HEK293 (cell line): ENCODE measurements at regions not wholly inside any gene's neighbourhood (a gene's known extent, or its start where the extent isn't known, plus 50 kb on each side); places are given as distances from the start of the nearest gene placed in this dataset.

Experiments
- CTCF ChIA-PET: fragments of 350-600 bp; formaldehyde crosslinking; extraction: SDS; loops from one replicate; lab custom pipeline; 2021; ENCODE audit warnings: antibody characterized with exemption; lab: Yijun Ruan, JAX
- POLR2A ChIA-PET: fragments of 300-600 bp; formaldehyde crosslinking; extraction: SDS; loops from one replicate; lab custom pipeline; 2020; ENCODE audit warnings: antibody characterized with exemption, inconsistent platforms; lab: Yijun Ruan, JAX
- H3K27ac ChIP-seq: fragments of 200-500 bp; sonication (Bioruptor generic); 2 replicates; pipeline ENCODE4 v1.5.1; 2014; ENCODE audit warnings: low read depth, low read length, control low read depth, inconsistent platforms; ENCODE audit errors: extremely low read depth
- H3K36me3 ChIP-seq, 2 experiments: fragments of 200-500 bp in 1 of 2; sonication (Bioruptor generic) in 1 of 2; 1 replicate in 1 of 2; 2 replicates in 1 of 2; pipeline ENCODE4 v1.5.1; 2014 to 2017; ENCODE audit warnings: inconsistent platforms in 2 of 2, low read length in 2 of 2; ENCODE audit not compliant: control insufficient read depth in 2 of 2, insufficient read depth in 1 of 2
- H3K4me1 ChIP-seq: fragments of 200-500 bp; sonication (Bioruptor generic); 2 replicates; pipeline ENCODE4 v1.5.1; 2014; ENCODE audit warnings: mild to moderate bottlenecking, low read length, inconsistent platforms; ENCODE audit not compliant: control insufficient read depth, insufficient read depth
- H3K4me3 ChIP-seq: 2 replicates; pipeline ENCODE4 v1.5.1; 2011; ENCODE audit warnings: low read depth, mild to moderate bottlenecking, control low read depth, low read length, moderate library complexity
- H3K9me3 ChIP-seq: fragments of 200-500 bp; sonication (Bioruptor generic); 2 replicates; pipeline ENCODE4 v1.5.1; 2014; ENCODE audit warnings: low read depth, low read length, inconsistent platforms; ENCODE audit not compliant: control insufficient read depth, insufficient read depth
- IKZF3 ChIP-seq: fragments of 450-650 bp; IDR thresholded peaks from 2 replicates; pipeline ENCODE4 v1.5.0; 2018; ENCODE audit warnings: missing biosample characterization, mild to moderate bottlenecking, missing genetic modification characterization, moderate library complexity
- SETDB1 ChIP-seq: IDR thresholded peaks from one replicate; pipeline ENCODE4 v1.6.1; 2017; ENCODE audit warnings: mild to moderate bottlenecking, low read length, moderate library complexity, mixed read lengths; ENCODE audit not compliant: insufficient read length
- TCF7L2 ChIP-seq: IDR thresholded peaks from 2 replicates; pipeline ENCODE4 v1.6.1; 2011; ENCODE audit warnings: low read depth, mild to moderate bottlenecking, inconsistent platforms, low read length, moderate library complexity, borderline replicate concordance
- ZBTB8A ChIP-seq: fragments of 450-650 bp; formaldehyde crosslinking; IDR thresholded peaks from 2 replicates; pipeline ENCODE4 v1.5.1; 2016; ENCODE audit warnings: missing biosample characterization, missing genetic modification characterization
- ZNF133 ChIP-seq: fragments of 450-650 bp; formaldehyde crosslinking; IDR thresholded peaks from 2 replicates; pipeline ENCODE4 v1.5.1; 2016; ENCODE audit warnings: missing biosample characterization, missing genetic modification characterization
- ZNF311 ChIP-seq: fragments of 450-650 bp; formaldehyde crosslinking; IDR thresholded peaks from 2 replicates; pipeline ENCODE4 v1.5.1; 2017; ENCODE audit warnings: missing biosample characterization, missing genetic modification characterization, borderline replicate concordance
- ZNF473 ChIP-seq: fragments of 450-650 bp; formaldehyde crosslinking; IDR thresholded peaks from 2 replicates; pipeline ENCODE4 v1.5.1; 2017; ENCODE audit warnings: missing biosample characterization, missing genetic modification characterization
- ZNF623 ChIP-seq: fragments of 450-650 bp; formaldehyde crosslinking; IDR thresholded peaks from 2 replicates; pipeline ENCODE4 v1.5.1; 2016; ENCODE audit warnings: missing biosample characterization, missing genetic modification characterization
- ZNF670 ChIP-seq: fragments of 450-650 bp; formaldehyde crosslinking; IDR thresholded peaks from 2 replicates; pipeline ENCODE4 v1.5.1; 2016; ENCODE audit warnings: missing biosample characterization, missing genetic modification characterization, low read depth
- ZNF777 ChIP-seq: fragments of 450-650 bp; formaldehyde crosslinking; IDR thresholded peaks from 2 replicates; pipeline ENCODE4 v1.5.1; 2017; ENCODE audit warnings: missing biosample characterization, missing genetic modification characterization, borderline replicate concordance
- ZNF791 ChIP-seq: fragments of 450-650 bp; formaldehyde crosslinking; IDR thresholded peaks from 2 replicates; pipeline ENCODE4 v1.5.1; 2016; ENCODE audit warnings: missing biosample characterization, missing genetic modification characterization
- ZNF843 ChIP-seq: fragments of 450-650 bp; formaldehyde crosslinking; IDR thresholded peaks from 2 replicates; pipeline ENCODE4 v1.5.1; 2016; ENCODE audit warnings: missing biosample characterization, missing genetic modification characterization
- ZSCAN16 ChIP-seq: fragments of 450-650 bp; formaldehyde crosslinking; IDR thresholded peaks from 2 replicates; pipeline ENCODE4 v1.5.1; 2016; ENCODE audit warnings: missing biosample characterization, missing genetic modification characterization
- TF ChIP-seq, protein P1 (sequence below): fragments of 450-650 bp; formaldehyde crosslinking; IDR thresholded peaks from 2 replicates; pipeline ENCODE4 v1.5.1; 2016; ENCODE audit warnings: missing biosample characterization, missing genetic modification characterization
- TF ChIP-seq, protein P2 (sequence below): fragments of 450-650 bp; formaldehyde crosslinking; IDR thresholded peaks from 2 replicates; pipeline ENCODE4 v1.5.1; 2017; ENCODE audit warnings: missing biosample characterization, missing genetic modification characterization
- TF ChIP-seq, protein P3 (sequence below): fragments of 450-650 bp; formaldehyde crosslinking; IDR thresholded peaks from 2 replicates; pipeline ENCODE4 v1.5.1; 2016; ENCODE audit warnings: missing biosample characterization, missing genetic modification characterization

DNA sequence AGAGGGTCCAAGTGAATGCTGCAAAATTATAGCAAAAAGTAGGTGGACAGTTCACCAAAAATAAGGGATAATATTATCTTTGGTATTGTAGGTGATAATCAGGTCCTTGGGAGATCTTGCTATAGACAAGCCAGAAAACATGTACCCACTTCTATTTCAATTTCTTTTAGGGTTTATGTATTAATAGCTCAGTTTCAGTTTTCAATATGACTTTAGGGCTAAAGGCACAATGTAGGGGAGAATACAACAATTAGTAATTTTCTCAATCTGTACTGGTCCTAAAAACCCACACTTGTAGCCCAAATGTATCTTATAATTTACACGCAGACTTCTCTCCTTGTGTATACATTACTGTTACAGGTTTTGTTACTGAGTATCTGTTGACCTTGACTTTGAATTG is 307.0 kb upstream of the ID4 start (continued):
- TF ChIP-seq ZNF473 (tag by site-specific recombination): no peak
- no peak for TF ChIP-seq ZBTB8A (tag by site-specific recombination)
- TF ChIP-seq, all 188 proteins: peak for 0

DNA sequence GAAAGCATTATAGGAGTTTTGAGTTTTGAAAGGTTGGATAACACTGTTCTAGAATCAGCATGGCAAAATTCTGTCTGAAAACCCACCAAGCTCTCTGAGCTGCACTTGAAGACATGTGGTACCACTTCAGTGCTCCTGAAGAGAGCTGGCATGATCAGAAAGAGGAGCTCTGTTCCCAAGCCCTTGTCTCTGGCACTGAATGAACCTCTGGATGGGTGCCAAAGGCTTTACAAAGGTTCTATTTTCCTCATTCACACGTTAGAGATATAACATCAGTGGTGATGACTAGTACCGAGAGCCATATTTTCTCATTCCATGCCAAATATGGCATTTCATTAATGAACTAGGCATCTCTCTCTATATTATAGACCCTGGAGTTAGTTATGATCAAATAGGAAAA is 301.8 kb upstream of the ID4 start:
- Histone ChIP-seq H3K4me3 (no peak overlapping the region), H3K4me1 (no peaks in the 10 kb centered on the region), H3K27ac (no peak overlapping the region), H3K9me3 (no peaks in the 10 kb centered on the region), H3K36me3 (no peaks in the 10 kb centered on the region)
- ChIA-PET POLR2A (no interaction called here), CTCF (no interaction called here)
- TF ChIP-seq ZNF843 (tag by site-specific recombination) (no peak), ZSCAN16 (tag by site-specific recombination) (no peak), ZNF473 (tag by site-specific recombination) (no peak), ZNF623 (no peak)
- TF ChIP-seq, protein P1, sequence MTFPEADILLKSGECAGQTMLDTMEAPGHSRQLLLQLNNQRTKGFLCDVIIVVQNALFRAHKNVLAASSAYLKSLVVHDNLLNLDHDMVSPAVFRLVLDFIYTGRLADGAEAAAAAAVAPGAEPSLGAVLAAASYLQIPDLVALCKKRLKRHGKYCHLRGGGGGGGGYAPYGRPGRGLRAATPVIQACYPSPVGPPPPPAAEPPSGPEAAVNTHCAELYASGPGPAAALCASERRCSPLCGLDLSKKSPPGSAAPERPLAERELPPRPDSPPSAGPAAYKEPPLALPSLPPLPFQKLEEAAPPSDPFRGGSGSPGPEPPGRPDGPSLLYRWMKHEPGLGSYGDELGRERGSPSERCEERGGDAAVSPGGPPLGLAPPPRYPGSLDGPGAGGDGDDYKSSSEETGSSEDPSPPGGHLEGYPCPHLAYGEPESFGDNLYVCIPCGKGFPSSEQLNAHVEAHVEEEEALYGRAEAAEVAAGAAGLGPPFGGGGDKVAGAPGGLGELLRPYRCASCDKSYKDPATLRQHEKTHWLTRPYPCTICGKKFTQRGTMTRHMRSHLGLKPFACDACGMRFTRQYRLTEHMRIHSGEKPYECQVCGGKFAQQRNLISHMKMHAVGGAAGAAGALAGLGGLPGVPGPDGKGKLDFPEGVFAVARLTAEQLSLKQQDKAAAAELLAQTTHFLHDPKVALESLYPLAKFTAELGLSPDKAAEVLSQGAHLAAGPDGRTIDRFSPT (tag by site-specific recombination): no peak
- TF ChIP-seq, protein P2, sequence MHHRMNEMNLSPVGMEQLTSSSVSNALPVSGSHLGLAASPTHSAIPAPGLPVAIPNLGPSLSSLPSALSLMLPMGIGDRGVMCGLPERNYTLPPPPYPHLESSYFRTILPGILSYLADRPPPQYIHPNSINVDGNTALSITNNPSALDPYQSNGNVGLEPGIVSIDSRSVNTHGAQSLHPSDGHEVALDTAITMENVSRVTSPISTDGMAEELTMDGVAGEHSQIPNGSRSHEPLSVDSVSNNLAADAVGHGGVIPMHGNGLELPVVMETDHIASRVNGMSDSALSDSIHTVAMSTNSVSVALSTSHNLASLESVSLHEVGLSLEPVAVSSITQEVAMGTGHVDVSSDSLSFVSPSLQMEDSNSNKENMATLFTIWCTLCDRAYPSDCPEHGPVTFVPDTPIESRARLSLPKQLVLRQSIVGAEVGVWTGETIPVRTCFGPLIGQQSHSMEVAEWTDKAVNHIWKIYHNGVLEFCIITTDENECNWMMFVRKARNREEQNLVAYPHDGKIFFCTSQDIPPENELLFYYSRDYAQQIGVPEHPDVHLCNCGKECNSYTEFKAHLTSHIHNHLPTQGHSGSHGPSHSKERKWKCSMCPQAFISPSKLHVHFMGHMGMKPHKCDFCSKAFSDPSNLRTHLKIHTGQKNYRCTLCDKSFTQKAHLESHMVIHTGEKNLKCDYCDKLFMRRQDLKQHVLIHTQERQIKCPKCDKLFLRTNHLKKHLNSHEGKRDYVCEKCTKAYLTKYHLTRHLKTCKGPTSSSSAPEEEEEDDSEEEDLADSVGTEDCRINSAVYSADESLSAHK: no peak

DNA sequence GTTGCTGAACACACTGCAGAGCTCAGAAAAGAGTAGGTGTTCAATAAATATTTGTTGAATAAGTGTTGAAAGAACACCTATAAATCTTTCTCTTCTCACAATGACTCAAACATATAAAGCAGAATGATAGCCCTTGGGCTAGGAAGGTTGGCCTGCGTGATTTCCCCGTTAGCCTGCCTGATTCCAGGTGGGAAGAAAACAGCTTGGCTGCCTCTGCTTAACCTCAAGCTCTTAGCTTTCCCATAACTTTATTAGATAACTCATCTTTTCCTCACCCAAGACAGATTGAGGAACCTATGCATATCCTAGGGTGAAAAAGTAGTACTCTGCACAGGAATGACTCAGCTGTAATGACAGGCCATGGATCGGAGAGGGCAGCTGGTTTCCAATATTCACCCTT is 300.3 kb upstream of the ID4 start:
- Histone ChIP-seq H3K4me3 (no peak overlapping the region), H3K9me3 (no peaks in the 10 kb centered on the region), H3K4me1 (no peaks in the 10 kb centered on the region), H3K36me3 (no peaks in the 10 kb centered on the region), H3K27ac (no peak overlapping the region)
- TF ChIP-seq, protein P3, sequence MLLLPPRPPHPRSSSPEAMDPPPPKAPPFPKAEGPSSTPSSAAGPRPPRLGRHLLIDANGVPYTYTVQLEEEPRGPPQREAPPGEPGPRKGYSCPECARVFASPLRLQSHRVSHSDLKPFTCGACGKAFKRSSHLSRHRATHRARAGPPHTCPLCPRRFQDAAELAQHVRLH (tag by site-specific recombination): no peak
- TF ChIP-seq IKZF3 (no peak), ZNF670 (tag by site-specific recombination) (no peak), TCF7L2 (no peak), ZNF133 (tag by site-specific recombination) (no peak), ZNF777 (tag by site-specific recombination) (no peak), ZNF311 (no peak), SETDB1 (no peak), ZNF791 (tag by site-specific recombination) (no peak)
- TF ChIP-seq, protein P2: no peak
- CTCF ChIA-PET: interaction anchor here (0.6 to 1.3 kb wide), 3 partner anchors 10 to 118 kb away, joined by 3 to 4 read pairs (median 3); no protein-coding TSS in a partner anchor
- POLR2A ChIA-PET: no interaction called here
